ENCODE measurements at regions not wholly inside any gene's neighbourhood (a gene's known extent, or its start where the extent isn't known, plus 50 kb on each side); places are given as distances from the start of the nearest gene placed in this dataset.

DNA sequence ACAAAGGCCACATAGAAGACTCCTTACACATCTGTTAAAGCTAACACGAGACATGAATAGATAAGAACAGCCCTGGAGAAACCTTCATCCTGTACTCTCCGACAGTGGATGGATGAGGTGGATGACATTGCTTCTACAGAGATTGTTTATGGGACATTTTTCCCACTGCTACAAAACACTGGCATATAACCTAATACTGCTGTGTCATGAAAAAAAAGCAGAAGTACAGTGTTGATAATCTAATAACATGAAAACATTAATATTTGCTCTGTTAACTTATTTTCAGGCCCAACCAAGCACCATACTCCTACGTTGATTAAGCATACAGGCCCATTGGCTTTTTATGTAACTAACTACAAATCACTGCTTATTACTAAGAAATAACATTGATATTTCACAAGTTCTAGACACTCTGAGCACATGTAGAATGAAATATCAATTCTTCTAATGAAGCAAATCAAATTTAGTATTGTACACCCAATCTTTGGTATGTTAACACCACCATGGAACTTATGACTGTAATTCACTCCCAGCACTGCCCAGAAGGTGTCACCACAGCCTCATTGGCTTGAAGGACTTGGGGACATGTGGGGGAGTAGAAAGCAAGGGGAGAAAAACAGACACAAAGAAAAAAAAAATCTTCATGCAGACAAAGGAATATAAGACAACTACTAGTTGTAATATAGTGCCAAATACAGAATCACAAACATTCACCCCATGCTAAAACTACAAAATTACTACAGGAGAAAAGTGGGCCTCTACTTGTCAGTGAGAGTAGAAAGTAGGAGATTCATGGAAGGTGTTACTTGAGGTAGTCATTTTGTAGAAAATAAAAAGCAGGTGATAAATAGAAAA lies 330.0 kb upstream of the PMFBP1 start:
- ATAC-seq, result peak; percentile 63

DNA sequence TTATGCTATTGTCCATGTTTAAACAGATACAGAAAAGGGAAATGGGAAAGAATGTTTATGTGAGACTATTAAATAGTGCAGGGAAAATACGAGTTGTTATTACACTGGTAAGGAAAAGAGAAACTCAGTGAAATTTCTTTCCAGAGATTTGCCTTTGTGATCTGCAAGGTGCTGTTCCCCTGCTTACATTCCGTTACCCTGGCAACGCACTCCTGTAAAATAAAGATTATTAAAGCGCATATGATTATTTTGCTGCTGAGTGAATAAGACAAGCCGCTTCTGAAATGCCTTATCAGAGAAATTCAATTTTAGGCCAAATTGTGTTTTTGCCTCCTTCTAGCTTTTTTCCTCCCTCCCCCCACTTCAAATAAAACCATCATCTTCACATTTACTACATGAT lies 328.6 kb upstream of the PMFBP1 start:
- no peak for ATAC-seq

DNA sequence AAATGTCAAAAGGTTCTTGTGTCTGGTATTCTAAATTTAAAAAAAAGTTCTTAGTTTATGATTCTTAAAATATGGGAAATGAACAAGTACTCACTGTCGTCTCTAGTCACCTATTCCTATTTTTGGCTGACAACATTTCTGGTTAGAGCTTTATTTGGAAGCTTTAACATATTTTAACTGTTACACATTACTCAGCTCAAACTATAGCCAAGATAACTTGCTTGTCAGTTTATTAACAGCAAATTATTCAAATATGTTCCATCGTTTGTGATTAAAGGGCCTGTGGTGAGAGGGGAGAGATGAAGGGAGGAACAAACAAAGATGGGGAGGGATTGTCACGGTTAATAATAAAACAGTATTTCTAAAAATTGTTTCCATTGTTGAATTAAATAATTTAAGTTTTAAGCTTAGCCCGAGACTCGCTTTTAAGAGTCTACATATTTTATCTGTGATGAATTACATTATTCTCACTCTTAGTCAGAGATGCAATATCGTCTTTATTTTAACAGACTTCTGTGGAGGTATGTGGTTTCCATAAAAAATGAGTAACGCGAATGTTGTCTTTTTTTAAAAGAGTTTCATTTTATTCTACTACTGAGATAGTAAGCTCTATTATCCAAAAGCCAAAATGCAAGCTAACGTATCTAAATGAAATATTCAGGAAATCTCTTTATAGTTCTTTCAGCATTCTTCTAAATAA lies 321.9 kb upstream of the PMFBP1 start:
- no peak for ATAC-seq

DNA sequence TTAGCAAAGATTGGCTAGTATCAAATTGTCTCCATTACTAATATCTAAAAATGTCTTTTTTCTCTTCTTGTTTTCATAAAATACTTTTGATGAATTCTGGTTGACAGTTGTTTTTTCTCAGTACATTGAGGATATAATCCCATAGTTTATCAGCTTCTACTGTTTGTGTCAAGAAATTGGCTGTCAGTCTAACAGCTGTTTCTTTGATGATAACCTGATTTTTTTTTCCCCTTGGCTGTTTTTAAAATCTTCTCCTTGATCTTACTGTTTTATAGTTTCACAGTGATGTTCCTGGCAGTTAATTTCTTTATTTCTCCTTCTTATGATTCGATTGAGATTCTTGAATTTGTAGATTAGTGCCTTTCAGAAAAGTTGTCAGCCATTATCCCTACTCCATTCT lies 315.3 kb upstream of the PMFBP1 start:
- ATAC-seq, result no peak

DNA sequence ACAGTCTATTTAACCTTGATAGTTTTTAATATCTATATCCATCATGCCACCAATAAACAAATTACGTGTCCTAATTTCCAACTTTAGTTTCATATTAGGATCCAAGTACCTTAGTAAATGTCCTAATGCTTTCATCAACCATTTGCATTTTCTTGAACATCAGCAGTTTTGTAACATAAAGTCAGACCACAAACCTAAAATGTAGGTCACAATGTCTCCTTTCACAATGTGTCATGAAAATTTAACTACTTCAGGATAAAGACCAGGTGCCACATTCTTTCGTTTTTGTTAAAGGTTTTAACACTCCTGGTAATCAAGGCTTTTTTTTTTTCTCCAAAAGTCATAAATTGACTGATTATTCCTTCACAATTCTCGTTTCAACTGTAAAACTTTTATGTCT lies 310.7 kb upstream of the PMFBP1 start:
- no peak for ATAC-seq

DNA sequence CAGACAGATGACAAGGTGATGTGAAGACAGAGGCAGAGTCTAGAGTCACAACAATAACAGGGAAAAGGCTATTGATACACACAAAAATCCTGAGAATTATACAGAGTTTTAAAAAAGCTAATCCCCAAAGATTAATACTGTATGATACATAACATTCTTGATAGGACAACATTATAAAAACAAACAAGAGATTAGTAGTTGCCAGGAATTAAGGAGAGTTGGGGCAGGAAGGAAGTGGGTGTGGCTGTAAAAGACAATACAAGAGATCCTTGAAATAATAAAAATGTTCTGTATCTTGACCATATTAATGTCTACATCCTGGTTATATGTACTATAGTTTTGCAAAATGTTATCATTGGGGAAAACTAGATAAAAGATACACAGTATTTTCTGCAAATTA lies 309.5 kb upstream of the PMFBP1 start:
- no peak for ATAC-seq

DNA sequence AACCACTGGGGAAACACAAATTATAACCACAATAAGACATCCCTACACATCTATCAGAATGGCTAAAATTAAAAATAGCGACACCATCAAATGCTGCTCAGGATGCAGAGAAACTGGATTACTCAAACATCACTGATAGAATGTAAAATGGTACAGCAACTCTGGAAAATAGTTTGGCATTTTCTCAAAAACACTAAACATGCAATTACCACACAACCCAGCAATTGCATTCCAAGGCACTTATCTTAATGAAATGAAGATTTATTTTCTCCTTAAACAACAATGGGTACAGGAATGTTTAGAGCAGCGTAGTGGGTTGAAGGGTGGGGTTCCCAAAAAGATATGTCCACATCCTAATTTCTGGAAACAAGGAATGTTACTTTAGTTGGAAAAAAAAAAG lies 309.0 kb upstream of the PMFBP1 start:
- ATAC-seq, result no peak

DNA sequence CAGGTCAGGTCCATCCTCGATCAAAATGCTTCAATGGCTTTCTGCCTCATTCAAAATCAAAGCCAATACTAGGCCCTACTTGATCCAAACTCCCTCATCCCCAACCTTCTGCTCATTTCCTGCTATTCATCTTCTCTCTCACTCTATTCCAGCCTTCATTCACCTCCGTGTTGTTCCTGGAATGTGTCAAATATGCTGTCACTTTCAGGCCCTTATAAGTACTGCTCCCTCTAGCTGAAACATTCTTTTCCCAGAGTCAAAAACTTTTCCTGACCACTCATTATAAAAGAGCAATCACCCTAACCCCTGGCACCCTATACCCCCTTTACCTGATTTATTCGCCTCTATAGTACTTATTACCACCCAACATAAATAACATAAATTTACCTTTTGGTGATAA lies 303.7 kb upstream of the PMFBP1 start:
- no peak for ATAC-seq

DNA sequence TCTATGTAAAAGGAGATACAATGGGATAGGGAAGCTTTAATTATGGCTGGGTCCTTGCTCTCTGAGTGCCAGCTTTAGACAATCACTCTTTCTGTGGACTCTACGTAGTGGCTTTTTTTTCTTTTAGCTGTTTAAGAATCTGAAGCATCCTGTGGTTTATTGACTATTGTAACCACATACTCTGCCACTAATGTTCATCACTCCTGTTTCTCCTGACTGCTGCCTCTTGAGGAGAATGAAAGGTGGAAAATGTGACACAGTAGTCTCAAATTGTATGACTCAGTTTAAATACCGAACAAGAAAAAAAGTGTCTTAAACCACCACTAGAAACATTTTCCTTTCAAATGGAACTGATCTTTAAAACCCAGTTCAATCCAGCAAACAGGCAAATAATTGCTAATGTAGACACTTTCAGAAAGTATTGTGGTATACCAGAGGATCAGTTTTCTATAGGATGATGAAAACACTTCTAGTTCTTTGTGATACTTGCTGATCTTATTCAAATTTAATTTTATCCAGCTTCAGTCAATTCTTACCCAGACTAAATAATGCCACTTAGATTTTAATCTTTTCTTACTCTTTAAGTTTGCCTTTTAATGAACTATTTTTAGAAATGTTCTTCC lies 302.7 kb upstream of the PMFBP1 start:
- ATAC-seq, result no peak

DNA sequence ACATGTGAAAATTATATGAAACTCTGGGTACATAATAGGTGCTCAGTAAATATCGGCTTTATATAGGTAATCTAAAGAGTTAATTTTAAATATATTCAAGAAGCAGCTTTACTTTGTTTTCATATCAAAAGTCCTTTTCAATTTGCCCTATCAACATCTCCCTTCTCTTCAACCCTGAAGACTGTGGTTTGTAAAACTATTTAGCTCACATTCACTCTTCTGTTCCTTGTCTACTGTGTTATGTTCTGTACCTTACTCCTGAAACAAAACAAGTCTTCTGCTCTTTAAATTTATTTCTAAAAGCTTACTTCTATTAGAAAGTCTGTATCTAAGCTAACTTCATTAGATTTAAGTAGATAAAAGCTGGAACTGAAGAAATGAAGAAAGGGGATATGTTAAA lies 301.7 kb upstream of the PMFBP1 start:
- no peak for ATAC-seq

DNA sequence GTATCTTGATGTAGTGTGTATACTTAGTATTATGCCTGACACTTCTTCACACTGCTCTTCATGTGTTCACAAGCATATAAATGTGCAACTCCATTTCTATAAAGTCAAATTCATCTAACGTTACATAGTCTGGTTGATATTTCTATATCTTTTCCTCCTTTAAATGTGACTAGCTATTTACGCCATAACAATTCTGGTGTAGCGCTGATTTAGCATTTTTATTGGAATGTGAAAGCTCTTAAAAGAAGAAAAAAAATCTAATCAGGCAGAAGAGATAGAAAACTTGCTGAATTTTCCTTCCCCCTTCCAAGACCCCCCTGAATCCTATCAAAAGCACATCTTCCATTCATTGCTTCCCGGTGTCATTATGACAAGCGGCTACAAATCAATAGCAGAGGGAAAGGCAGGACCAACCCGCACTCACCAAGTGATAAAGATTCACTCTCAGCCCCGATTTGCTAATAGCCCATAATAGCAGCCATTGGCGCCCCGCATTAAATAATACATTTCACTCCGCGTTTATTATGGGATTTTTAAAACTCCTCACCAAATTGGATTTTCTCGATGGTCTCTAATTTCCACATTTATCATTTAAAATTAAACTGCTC lies 299.5 kb upstream of the PMFBP1 start:
- ATAC-seq, result no peak

DNA sequence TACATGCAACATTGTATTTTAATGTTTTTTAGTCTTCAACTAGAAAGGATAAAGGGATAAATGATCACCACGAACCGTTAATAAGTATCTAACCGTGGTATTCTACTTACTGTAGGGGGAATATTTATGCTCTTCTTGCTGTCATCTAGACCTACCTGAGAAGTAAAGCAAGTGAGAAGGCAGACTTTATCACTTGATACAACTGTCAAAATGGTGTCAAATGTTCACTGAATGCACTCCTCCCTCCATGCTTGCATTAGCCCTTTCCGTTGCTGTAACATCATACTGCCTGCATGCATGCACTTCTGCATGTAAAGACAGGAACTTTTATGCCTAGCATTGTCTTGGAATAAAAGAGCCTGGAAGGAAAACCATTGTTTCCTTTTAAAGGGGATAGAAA lies 298.6 kb upstream of the PMFBP1 start:
- no peak for ATAC-seq

DNA sequence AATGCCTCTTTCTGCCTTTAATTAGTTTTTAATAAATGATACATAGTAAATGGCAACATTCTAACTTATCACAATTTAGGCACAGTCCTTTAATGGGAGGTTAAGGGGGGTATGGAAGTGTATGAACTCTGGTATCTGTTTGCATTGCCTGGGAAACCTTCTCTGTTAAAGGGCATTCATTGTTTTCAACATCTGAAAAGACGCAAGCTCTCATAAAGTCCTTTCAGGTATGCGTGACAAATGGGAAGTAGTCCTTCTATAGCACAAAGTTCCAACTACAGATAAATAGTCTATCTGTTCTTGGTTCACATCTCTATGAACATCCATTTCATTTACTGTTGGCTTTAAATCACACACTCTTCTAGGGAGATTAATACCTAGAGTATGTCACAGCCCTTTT lies 298.0 kb upstream of the PMFBP1 start:
- ATAC-seq, result no peak

DNA sequence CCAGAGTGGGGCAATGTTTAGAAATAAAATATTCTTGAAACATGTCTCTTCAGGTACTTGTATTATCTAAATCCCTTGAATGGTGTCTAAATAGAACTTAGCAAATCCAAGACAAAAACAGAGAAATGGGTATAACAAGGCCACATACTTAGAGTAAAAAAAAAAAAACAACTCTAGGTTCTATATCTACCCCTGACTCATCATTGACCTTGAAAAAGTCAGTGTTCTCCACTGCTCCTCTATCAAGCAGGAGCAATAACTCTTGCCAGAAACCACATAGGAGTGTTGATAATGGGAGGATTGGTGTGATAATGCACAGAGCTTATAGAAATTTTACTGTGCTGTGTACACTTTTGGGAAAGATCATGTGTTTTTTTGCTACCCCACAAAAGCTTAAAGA lies 296.6 kb upstream of the PMFBP1 start:
- no peak for ATAC-seq

DNA sequence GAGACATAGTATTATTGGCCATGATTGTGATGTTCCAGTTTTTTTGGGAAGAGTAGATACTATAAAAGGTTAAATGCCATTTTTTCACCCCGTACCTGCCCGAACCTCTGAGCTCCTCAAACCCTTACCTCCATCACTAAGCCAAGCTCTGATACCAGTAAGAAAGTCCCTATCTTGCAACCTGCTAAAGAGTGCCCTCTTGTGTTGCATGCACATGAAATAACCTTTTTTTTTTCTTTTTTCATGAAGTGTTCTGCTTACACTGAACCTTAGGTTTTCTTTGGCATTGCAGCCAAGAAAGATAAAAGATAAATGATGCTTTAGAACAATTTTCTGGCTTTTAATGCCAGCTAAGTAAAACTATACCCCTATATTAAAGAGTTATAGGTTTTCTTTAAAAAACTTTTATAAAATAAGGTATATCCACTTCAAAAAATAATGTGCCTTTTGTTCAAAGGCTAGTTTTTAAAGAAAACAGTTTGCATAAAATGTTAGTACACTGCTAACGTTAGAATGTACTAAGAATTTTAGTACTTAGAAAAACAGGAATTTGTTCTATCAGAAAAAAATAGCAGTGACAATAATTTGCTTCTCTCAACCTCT lies 295.3 kb upstream of the PMFBP1 start:
- ATAC-seq, result no peak

DNA sequence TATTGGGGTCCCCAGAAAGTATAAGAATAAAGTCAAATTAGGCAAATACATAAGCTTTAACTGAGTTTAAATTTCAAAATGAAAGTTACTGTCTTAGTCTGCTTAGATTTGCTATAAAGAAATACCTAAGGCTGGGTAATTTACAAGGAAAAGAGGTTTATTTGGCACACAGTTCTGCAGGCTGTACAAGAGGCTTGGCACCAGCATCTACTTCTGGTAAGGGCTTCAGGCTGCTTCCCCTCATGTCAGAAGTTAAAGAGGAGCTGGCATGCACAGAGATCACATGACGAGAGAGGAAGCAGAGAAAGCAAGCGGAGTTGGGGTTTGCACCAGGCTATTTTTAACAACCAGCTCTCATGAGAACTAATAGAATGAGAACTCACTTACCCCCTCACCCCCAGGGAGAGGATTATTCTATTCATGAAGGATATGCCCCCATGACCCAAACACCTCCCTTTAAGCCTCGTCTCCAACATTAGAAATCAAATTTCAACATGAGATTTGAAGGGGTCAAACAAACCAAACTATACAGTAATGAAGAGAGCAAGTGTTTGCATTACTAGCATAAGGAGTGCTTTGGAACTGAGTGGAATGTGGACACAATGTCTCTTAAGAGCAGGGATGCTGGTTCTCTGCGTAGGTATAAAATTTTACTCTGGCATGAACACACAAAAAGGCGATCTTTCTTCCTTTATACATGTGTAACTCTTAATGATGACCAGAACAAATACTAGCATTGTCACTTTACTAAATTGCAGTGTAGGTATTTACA lies 292.8 kb upstream of the PMFBP1 start:
- no peak for ATAC-seq

DNA sequence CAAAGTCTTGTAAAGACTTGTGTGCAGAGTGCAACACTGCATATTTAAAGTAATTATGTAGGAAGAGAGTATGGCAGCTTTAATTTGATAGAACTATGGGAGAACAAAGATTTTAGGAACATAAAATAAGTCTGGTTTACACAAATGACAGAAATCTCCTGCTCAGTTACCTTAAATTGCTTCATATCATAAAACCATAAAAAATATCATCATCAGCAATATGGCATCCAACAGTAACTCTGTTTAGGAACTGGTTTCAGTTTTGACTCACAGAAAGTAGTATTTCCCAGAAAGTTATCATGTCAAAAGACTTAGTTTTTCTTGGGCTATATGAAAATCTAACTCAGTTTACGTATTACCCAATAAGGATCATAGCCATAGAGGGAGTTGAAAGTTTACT lies 292.1 kb upstream of the PMFBP1 start:
- ATAC-seq, result no peak

DNA sequence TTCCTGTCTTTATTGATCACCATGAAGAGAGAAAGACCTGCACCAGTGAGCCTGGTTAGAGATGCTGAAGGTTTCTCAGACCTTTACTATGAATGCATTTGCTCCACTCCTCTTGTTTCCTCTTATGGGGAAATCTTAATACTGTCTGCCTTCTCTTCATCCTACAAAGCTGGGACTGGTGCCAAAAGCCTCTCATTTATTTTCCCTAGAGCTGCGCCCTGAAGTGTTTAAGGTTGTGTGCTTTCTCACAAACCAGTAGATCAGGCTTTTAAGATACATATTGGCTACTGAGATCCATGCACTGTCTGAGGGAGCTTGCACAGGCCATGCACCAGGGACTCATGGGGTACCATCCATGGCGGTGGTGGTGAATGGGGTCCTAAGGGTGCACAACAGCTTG lies 286.1 kb upstream of the PMFBP1 start:
- no peak for ATAC-seq

DNA sequence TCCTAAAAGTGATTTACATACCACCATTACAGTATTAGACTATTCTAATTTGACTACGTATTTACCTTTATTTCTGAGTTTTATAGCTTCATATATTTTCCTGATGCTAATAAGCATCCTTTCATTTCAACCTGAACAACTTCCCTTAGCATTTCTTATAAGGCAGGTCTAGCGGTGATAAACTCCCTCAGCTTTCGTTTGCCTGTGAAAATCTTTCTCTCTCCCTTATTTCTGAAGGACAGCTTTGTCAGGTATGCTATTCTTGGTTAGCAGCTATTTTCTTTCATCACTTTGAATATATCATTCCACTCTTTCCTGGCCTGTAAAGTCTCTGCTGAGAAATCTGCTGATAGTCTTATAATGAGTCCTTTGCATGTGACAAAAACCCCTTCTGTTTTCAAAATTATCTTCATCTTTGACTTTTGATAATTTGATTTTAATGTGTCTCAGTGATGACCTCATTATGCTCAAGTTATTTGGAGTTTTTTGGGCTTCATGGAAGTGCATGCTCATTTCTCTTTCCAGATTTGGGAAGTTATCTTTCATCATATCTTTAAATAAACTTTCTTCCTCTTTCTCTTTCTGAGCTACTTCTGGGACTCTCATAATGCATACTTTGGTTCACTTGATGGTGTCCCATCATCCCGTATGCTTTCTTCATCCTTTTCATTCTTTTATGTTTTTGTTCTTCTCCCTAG lies 285.4 kb upstream of the PMFBP1 start:
- ATAC-seq, result no peak

DNA sequence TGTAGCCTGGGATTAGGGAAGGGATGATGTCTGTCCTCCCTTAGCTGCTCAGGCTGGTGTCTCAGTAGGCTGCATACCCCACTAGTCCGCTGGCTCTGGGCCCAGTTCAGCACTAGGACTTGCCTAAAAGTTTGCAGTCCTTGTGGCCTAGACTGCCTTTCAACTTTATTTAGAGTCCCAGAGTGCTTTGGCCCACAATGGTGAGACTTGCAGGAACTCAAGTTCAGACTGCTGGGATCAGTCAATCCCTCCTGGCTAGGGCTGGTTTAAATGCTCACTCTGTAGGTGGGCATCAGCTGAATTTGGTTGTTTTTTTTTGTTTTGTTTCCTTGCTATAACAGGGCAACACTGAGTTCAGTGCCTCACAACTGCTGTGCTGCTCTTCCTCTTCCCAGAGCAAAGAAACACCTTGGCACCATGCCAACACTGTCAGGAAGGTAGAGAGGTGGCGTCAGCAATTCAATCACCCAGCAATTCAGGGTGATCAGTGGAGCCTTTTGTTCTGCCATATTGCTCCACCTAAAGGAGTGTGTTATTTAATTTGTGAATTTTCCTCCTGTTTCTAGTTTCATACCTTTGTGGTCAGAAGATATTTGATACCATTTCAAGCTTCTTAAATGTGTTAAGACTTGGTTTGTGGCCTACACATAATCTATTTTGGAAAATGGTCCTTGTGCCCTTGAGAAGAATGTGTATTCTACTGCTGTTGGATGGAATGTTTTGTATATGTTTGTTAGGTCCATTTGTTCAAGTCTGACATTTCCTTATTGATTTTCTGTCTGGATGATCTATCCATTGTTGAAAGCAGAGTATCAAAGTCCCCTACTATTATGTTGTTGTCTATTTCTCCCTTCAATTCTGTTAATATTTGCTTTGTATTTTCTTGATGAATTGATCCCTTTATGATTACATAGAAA lies 284.0 kb upstream of the PMFBP1 start:
- peak; percentile 47 for ATAC-seq
